ENCODE measurements at regions not wholly inside any gene's neighbourhood (a gene's known extent, or its start where the extent isn't known, plus 50 kb on each side); places are given as distances from the start of the nearest gene placed in this dataset.

GRCh38 chr18:52236131-52236530, 103.9 kb upstream of the DCC start:
- Histone ChIP-seq H3K27me3 (replicated peaks; ENCODE audit: insufficient read depth, low read depth, low read length, poor library complexity) (no peaks in the 10 kb centered on the region), H3K4me1 (ENCODE audit: insufficient read depth, low read length, poor library complexity, severe bottlenecking) (no peaks in the 10 kb centered on the region), H3K4me3 (ENCODE audit: low read depth, low read length, poor library complexity, severe bottlenecking) (no peak overlapping the region), H3K9me3 (ENCODE audit: low read depth, low read length, poor library complexity, severe bottlenecking) (no peaks in the 10 kb centered on the region), H3K27ac (ENCODE audit: low read depth, low read length, poor library complexity, severe bottlenecking) (no peak overlapping the region), H3K36me3 (ENCODE audit: insufficient read depth, low read length, poor library complexity, severe bottlenecking) (no peaks in the 10 kb centered on the region)
- TF ChIP-seq CTCF (conservative IDR thresholded peaks at IDR 0.05; ENCODE audit: low read depth, low read length) (no peak), EZH2 (IDR thresholded peaks at IDR 0.05; ENCODE audit: borderline replicate concordance, low read depth, low read length, poor library complexity, severe bottlenecking) (no peak)
- no TSS peak for BruUV-seq (replicated peaks)
- ChIA-PET CTCF (no interaction called here), POLR2A (ENCODE audit: low non-redundant PET) (no interaction called here)
- DNase-seq (ENCODE audit: low spot score): no peak
- intact Hi-C loops (cut with micrococcal nuclease; ENCODE audit: unreplicated experiment): no loop called here

- CTCF ChIA-PET: no interaction called here
- Histone ChIP-seq H3K4me3 (ENCODE audit: low read depth, low read length, poor library complexity, severe bottlenecking) (no peak overlapping the region), H3K4me1 (ENCODE audit: insufficient read depth, low read length, poor library complexity, severe bottlenecking) (no peaks in the 10 kb centered on the region), H3K9me3 (ENCODE audit: low read depth, low read length, poor library complexity, severe bottlenecking) (no peaks in the 10 kb centered on the region), H3K27me3 (replicated peaks; ENCODE audit: insufficient read depth, low read depth, low read length, poor library complexity) (no peaks in the 10 kb centered on the region), H3K27ac (ENCODE audit: low read depth, low read length, poor library complexity, severe bottlenecking) (no peak overlapping the region), H3K36me3 (ENCODE audit: insufficient read depth, low read length, poor library complexity, severe bottlenecking) (no peaks in the 10 kb centered on the region)
- no TSS peak for BruUV-seq (replicated peaks)
- POLR2A ChIA-PET (ENCODE audit: low non-redundant PET): no interaction called here
- intact Hi-C loops (cut with micrococcal nuclease; ENCODE audit: unreplicated experiment): no loop called here
- TF ChIP-seq EZH2 (IDR thresholded peaks at IDR 0.05; ENCODE audit: borderline replicate concordance, low read depth, low read length, poor library complexity, severe bottlenecking): no peak
- TF ChIP-seq CTCF (conservative IDR thresholded peaks at IDR 0.05; ENCODE audit: low read depth, low read length): no peak
- DNase-seq (ENCODE audit: low spot score): no peak
Observed at GRCh38 chr18:52237551-52237950, 102.4 kb upstream of the DCC start.

- BruUV-seq (replicated peaks): no TSS peak
- Histone ChIP-seq H3K36me3 (ENCODE audit: insufficient read depth, low read length, poor library complexity, severe bottlenecking) (no peaks in the 10 kb centered on the region), H3K4me3 (ENCODE audit: low read depth, low read length, poor library complexity, severe bottlenecking) (no peak overlapping the region), H3K27me3 (replicated peaks; ENCODE audit: insufficient read depth, low read depth, low read length, poor library complexity) (no peaks in the 10 kb centered on the region), H3K27ac (ENCODE audit: low read depth, low read length, poor library complexity, severe bottlenecking) (no peak overlapping the region), H3K9me3 (ENCODE audit: low read depth, low read length, poor library complexity, severe bottlenecking) (peaks cover 5% of the 10 kb centered on the region), H3K4me1 (ENCODE audit: insufficient read depth, low read length, poor library complexity, severe bottlenecking) (no peaks in the 10 kb centered on the region)
- intact Hi-C loops (cut with micrococcal nuclease; ENCODE audit: unreplicated experiment): no loop called here
- CTCF ChIA-PET: no interaction called here
- TF ChIP-seq CTCF (conservative IDR thresholded peaks at IDR 0.05; ENCODE audit: low read depth, low read length): no peak
- no peak for TF ChIP-seq EZH2 (IDR thresholded peaks at IDR 0.05; ENCODE audit: borderline replicate concordance, low read depth, low read length, poor library complexity, severe bottlenecking)
- DNase-seq (ENCODE audit: low spot score): no peak
- POLR2A ChIA-PET (ENCODE audit: low non-redundant PET): no interaction called here
Observed at GRCh38 chr18:52242711-52243110, 97.3 kb upstream of the DCC start.

All from A673 (cell line).